OCI-LY1 (cell line): ENCODE measurements at regions not wholly inside any gene's neighbourhood (a gene's known extent, or its start where the extent isn't known, plus 50 kb on each side); places are given as distances from the start of the nearest gene placed in this dataset.

Experiments
- EZH2 ChIP-seq: fragments of 200-600 bp; sonication (generic), shearing (Covaris generic); IDR thresholded peaks from 2 replicates; pipeline ENCODE4 v1.8.0; 2017; ENCODE audit warnings: borderline replicate concordance, mixed run types, mild to moderate bottlenecking, antibody characterized with exemption, low read length, moderate library complexity, mixed read lengths
- TF ChIP-seq, protein P1 (sequence below): fragments of 200-600 bp; sonication (generic), shearing (Covaris generic); IDR thresholded peaks from 2 replicates; pipeline ENCODE4 v1.5.1; 2017; ENCODE audit warnings: mild to moderate bottlenecking, antibody characterized with exemption, low read length, moderate library complexity, mixed read lengths

DNA sequence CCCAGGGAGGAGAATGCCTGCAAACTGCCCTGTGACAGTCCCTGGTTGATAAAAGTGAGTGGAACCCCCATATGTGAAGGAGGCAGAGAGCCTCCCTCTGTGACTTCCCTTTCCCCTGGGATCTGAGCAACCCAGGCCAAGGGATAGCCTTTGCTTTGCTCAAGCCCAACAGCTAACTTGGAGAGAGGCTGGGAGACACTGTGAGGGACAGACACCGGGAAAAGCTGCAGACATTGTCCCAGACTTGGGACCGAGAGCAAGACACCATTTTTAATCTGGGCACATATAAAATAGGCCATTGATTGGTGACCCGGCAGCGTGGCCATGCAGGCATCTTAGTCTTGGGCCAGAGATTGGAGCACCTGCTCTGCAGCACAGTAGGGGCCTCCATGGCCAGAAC is 96.1 kb upstream of the SALL3 start:
- TF ChIP-seq, protein P1, sequence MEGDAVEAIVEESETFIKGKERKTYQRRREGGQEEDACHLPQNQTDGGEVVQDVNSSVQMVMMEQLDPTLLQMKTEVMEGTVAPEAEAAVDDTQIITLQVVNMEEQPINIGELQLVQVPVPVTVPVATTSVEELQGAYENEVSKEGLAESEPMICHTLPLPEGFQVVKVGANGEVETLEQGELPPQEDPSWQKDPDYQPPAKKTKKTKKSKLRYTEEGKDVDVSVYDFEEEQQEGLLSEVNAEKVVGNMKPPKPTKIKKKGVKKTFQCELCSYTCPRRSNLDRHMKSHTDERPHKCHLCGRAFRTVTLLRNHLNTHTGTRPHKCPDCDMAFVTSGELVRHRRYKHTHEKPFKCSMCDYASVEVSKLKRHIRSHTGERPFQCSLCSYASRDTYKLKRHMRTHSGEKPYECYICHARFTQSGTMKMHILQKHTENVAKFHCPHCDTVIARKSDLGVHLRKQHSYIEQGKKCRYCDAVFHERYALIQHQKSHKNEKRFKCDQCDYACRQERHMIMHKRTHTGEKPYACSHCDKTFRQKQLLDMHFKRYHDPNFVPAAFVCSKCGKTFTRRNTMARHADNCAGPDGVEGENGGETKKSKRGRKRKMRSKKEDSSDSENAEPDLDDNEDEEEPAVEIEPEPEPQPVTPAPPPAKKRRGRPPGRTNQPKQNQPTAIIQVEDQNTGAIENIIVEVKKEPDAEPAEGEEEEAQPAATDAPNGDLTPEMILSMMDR: no peak
- TF ChIP-seq EZH2: no peak
